HepG2 (cell line): ENCODE measurements at regions not wholly inside any gene's neighbourhood (a gene's known extent, or its start where the extent isn't known, plus 50 kb on each side); places are given as distances from the start of the nearest gene placed in this dataset.
A peak's percentile ranks its signal among the peaks of the same experiment; 100 is the strongest.

ENCODE experiments used
- ATAC-seq: fragments of 200-7000 bp; cut with Tn5 transposase; 3 replicates; pipeline ENCODE4 v1.9.1; 2020; ENCODE audit warnings: mild to moderate bottlenecking, moderate library complexity
- BruUV-seq: library from RNA; stranded (reverse); fragments of 400-500 nt; replicated peaks from 2 replicates; lab custom pipeline; 2021; lab: Mats Ljungman, UMichigan
- CTCF ChIA-PET: fragments of 300-600 bp; formaldehyde crosslinking; extraction: SDS; loops from one replicate; lab custom pipeline; 2021; ENCODE audit warnings: low total read pairs, inconsistent platforms, low intra/inter-chr PET ratio; lab: Yijun Ruan, JAX
- POLR2A ChIA-PET: fragments of 350-600 bp; sonication (Branson Sonifier 250); formaldehyde crosslinking; loops from one replicate; lab custom pipeline; 2020; ENCODE audit warnings: antibody characterized with exemption, inconsistent platforms; lab: Yijun Ruan, JAX
- DNase-seq: peaks from one replicate; pipeline ENCODE4 v3.0.0-alpha.2; 2015; ENCODE audit warnings: low spot score
- FAIRE-seq: peaks from 3 replicates; lab custom pipeline; 2011; peaks lifted over from hg19 to GRCh38; lab: Jason Lieb, UNC
- H2AFZ ChIP-seq: one replicate; pipeline ENCODE4 v1.6.1; 2011; ENCODE audit warnings: low read length, inconsistent platforms
- H3K27ac ChIP-seq: fragments of 300-600 bp; 3 replicates; pipeline ENCODE4 v1.8.0; 2011; ENCODE audit warnings: mixed run types, mild to moderate bottlenecking, mixed read lengths, low read length, inconsistent platforms; ENCODE audit not compliant: insufficient read depth; ENCODE audit errors: extremely low read length
- H3K27me3 ChIP-seq, 2 experiments: fragments of 200-600 bp in 1 of 2; 2 replicates in 1 of 2; 3 replicates in 1 of 2; pipeline versions ENCODE4 v1.6.0 to v1.8.0; 2011; ENCODE audit warnings: low read length in 2 of 2, mild to moderate bottlenecking in 2 of 2, moderate library complexity in 2 of 2, inconsistent platforms in 1 of 2; ENCODE audit not compliant: insufficient read depth in 2 of 2, control insufficient read depth in 1 of 2
- H3K36me3 ChIP-seq, 2 experiments: fragments of 200-600 bp in 1 of 2; replicated peaks in 1 of 2; 2 replicates in 1 of 2; 3 replicates in 1 of 2; pipeline versions ENCODE4 v1.5.1 to v1.8.0; 2011; ENCODE audit warnings: low read length in 2 of 2, inconsistent platforms in 1 of 2; ENCODE audit not compliant: insufficient read depth in 2 of 2, control insufficient read depth in 1 of 2
- H3K4me1 ChIP-seq: 2 replicates; pipeline ENCODE4 v1.5.1; 2012; ENCODE audit warnings: low read length, inconsistent platforms; ENCODE audit not compliant: insufficient read depth
- H3K4me2 ChIP-seq: 2 replicates; pipeline ENCODE4 v1.6.0; 2011; ENCODE audit warnings: low read depth, low read length, inconsistent platforms
- H3K4me3 ChIP-seq, 3 experiments: fragments of 200-600 bp in 1 of 3; sonication (generic), shearing (Covaris generic) in 1 of 3; replicated peaks in 1 of 3; 2 replicates each; pipeline ENCODE4 v1.5.1; 2011 to 2016; ENCODE audit warnings: low read length in 3 of 3, inconsistent platforms in 2 of 3, low read depth in 2 of 3, mild to moderate bottlenecking in 2 of 3, control low read depth in 1 of 3, mixed read lengths in 1 of 3; ENCODE audit not compliant: insufficient read depth in 1 of 3
- H3K79me2 ChIP-seq: one replicate; pipeline ENCODE4 v1.6.1; 2011; ENCODE audit warnings: low read length, inconsistent platforms; ENCODE audit not compliant: insufficient read depth
- H3K9ac ChIP-seq: 2 replicates; pipeline ENCODE4 v1.6.0; 2011; ENCODE audit warnings: mild to moderate bottlenecking, low read depth, low read length, inconsistent platforms; ENCODE audit not compliant: insufficient read depth
- H3K9me3 ChIP-seq: 2 replicates; pipeline ENCODE4 v1.5.1; 2012; ENCODE audit warnings: mild to moderate bottlenecking, low read length
- H4K20me1 ChIP-seq: 2 replicates; pipeline ENCODE4 v1.6.0; 2011; ENCODE audit warnings: inconsistent platforms, mild to moderate bottlenecking, low read length, moderate library complexity; ENCODE audit not compliant: insufficient read depth
- BCL3 ChIP-seq: sonication (generic); formaldehyde crosslinking; IDR thresholded peaks from 2 replicates; pipeline ENCODE4 v1.5.1; 2020; ENCODE audit warnings: mild to moderate bottlenecking, missing genetic modification reagents, moderate library complexity
- BHLHE40 ChIP-seq: IDR thresholded peaks from 2 replicates; pipeline ENCODE4 v1.6.1; 2011; ENCODE audit warnings: low read length, improper control_type of control experiment
- CREM ChIP-seq, 2 experiments: sonication (generic) in 1 of 2; formaldehyde crosslinking in 1 of 2; IDR thresholded peaks; 2 replicates each; pipeline versions ENCODE4 v1.4.0 to v1.6.1; 2016 to 2020; ENCODE audit warnings: antibody characterized with exemption in 1 of 2, mild to moderate bottlenecking in 1 of 2, missing genetic modification reagents in 1 of 2
- CSRNP2 ChIP-seq: sonication (generic); formaldehyde crosslinking; conservative IDR thresholded peaks from 2 replicates; pipeline ENCODE4 v1.8.0; 2022; ENCODE audit warnings: low read depth, missing genetic modification reagents
- FOSL2 ChIP-seq: sonication (generic); formaldehyde crosslinking; IDR thresholded peaks from 2 replicates; pipeline ENCODE4 v1.4.0; 2020; ENCODE audit warnings: missing genetic modification reagents
- MXD4 ChIP-seq: IDR thresholded peaks from 2 replicates; pipeline ENCODE4 v1.6.1; 2016; ENCODE audit warnings: mild to moderate bottlenecking, missing biosample characterization, missing genetic modification reagents
- NFATC3 ChIP-seq: sonication (generic); formaldehyde crosslinking; IDR thresholded peaks from 2 replicates; pipeline ENCODE4 v1.5.1; 2020; ENCODE audit warnings: mild to moderate bottlenecking, missing genetic modification reagents
- RAD51 ChIP-seq: fragments of 450-650 bp; IDR thresholded peaks from 2 replicates; pipeline ENCODE4 v1.6.1; 2016; ENCODE audit warnings: borderline replicate concordance
- SCMH1 ChIP-seq: sonication (generic); formaldehyde crosslinking; IDR thresholded peaks from 2 replicates; pipeline ENCODE4 v1.9.0; 2021; ENCODE audit warnings: missing genetic modification reagents, mild to moderate bottlenecking, borderline replicate concordance
- USF2 ChIP-seq, 2 experiments: sonication (generic) in 1 of 2; formaldehyde crosslinking in 1 of 2; IDR thresholded peaks; 2 replicates each; pipeline versions ENCODE4 v1.5.1 to v1.6.1; 2011 to 2020; ENCODE audit warnings: borderline replicate concordance in 1 of 2, low read depth in 1 of 2, low read length in 1 of 2, mild to moderate bottlenecking in 1 of 2, missing genetic modification reagents in 1 of 2, moderate library complexity in 1 of 2
- ZHX1 ChIP-seq: sonication (generic); formaldehyde crosslinking; IDR thresholded peaks from 2 replicates; pipeline ENCODE4 v1.8.1; 2022; ENCODE audit warnings: low read depth, mild to moderate bottlenecking, missing genetic modification reagents
- ZNF138 ChIP-seq: sonication (generic); formaldehyde crosslinking; IDR thresholded peaks from 2 replicates; pipeline ENCODE4 v1.5.0; 2020; ENCODE audit warnings: mild to moderate bottlenecking, low read depth, missing genetic modification reagents
- ZNF510 ChIP-seq: sonication (generic); formaldehyde crosslinking; IDR thresholded peaks from 2 replicates; pipeline ENCODE4 v1.4.0; 2020; ENCODE audit warnings: low read depth, mild to moderate bottlenecking, missing genetic modification reagents
- ZNF713 ChIP-seq: sonication (generic); formaldehyde crosslinking; IDR thresholded peaks from 2 replicates; pipeline ENCODE4 v1.4.0; 2020; ENCODE audit warnings: mild to moderate bottlenecking, missing genetic modification reagents
- ZNF790 ChIP-seq: sonication (generic); formaldehyde crosslinking; IDR thresholded peaks from 2 replicates; pipeline ENCODE4 v1.8.0; 2022; ENCODE audit warnings: missing genetic modification reagents, mild to moderate bottlenecking, borderline replicate concordance
- WGBS: methylation state at CpG from one replicate; pipeline ENCODE4 v1.1.6; 2017; ENCODE audit warnings: low lambda C conversion rate; 5-methylcytosine and 5-hydroxymethylcytosine counted together
- in situ Hi-C: cut with HindIII; loops from 2 replicates; pipeline ENCODE4 v1.10.0; 2017; ENCODE audit warnings: low pct_unique_long_range_greater_than_20kb; ENCODE audit not compliant: extremely low pct_ligation_motif_present
- intact Hi-C: fragments of 100-400 bp; cut with micrococcal nuclease; formaldehyde crosslinking; loops from one replicate; pipeline ENCODE4 v1.10.0; 2022; ENCODE audit not compliant: unreplicated experiment

- H3K9ac ChIP-seq: no peak overlapping the region
- CTCF ChIA-PET: no interaction called here
- H3K36me3 ChIP-seq: no peaks in the 10 kb centered on the region
- intact Hi-C loops: no loop called here
- H3K9me3 ChIP-seq: no peaks in the 10 kb centered on the region
- in situ Hi-C loops: no loop called here
- no peak overlapping the region for H3K27ac ChIP-seq
- H3K4me3 ChIP-seq: no peak overlapping the region
- POLR2A ChIA-PET: no interaction called here
- no peaks in the 10 kb centered on the region for H4K20me1 ChIP-seq
- H2AFZ ChIP-seq: no peak overlapping the region
- peak; percentile 25 for DNase-seq
- no peaks in the 10 kb centered on the region for H3K79me2 ChIP-seq
- BruUV-seq: no TSS peak
- H3K4me2 ChIP-seq: peak overlapping the region; percentile 40
- no peaks in the 10 kb centered on the region for H3K27me3 ChIP-seq
- 25% methylated on average over 12 of the region's 12 CpGs for WGBS
- H3K4me1 ChIP-seq: peaks cover 19% of the 10 kb centered on the region
- peak; percentile 12 for FAIRE-seq
- ATAC-seq: peak; percentile 72
- TF ChIP-seq ZNF790 (no peak), SCMH1 (CRISPR knock-in tag) (no peak), ZNF138 (CRISPR knock-in tag) (no peak), USF2 (IDR thresholded peaks at IDR 0.05; ENCODE audit: low read depth, low read length) (peak; percentile 78), USF2 (CRISPR knock-in tag; IDR thresholded peaks at IDR 0.05; ENCODE audit: borderline replicate concordance) (peak; percentile 65; the same call in 1 of the 2 replicates), BHLHE40 (0 out of 2 replicates have a peak, but pooled peaks have one; percentile 14), RAD51 (peak; percentile 85; the same call in 1 of the 2 replicates), MXD4 (no peak), ZNF510 (CRISPR knock-in tag) (no peak), CSRNP2 (CRISPR knock-in tag) (no peak), BCL3 (no peak), FOSL2 (CRISPR knock-in tag) (0 out of 2 replicates have a peak, but pooled peaks have one; percentile 22), CREM (IDR thresholded peaks at IDR 0.05) (no peak), CREM (CRISPR knock-in tag; IDR thresholded peaks at IDR 0.05) (no peak), ZHX1 (CRISPR knock-in tag) (no peak), ZNF713 (no peak), NFATC3 (CRISPR knock-in tag) (no peak)
Measured at GRCh38 chr6:21846541-21847451, 253.2 kb downstream of the SOX4 start.
